A673 (cell line): ENCODE measurements at regions not wholly inside any gene's neighbourhood (a gene's known extent, or its start where the extent isn't known, plus 50 kb on each side); places are given as distances from the start of the nearest gene placed in this dataset.

Source experiments
- BruUV-seq: library from RNA; stranded (reverse); fragments of 400-500 nt; replicated peaks from 2 replicates; lab custom pipeline; 2021; lab: Mats Ljungman, UMichigan
- CTCF ChIA-PET: fragments of 300-600 bp; sonication (Branson Sonifier 250); formaldehyde crosslinking; loops from one replicate; lab custom pipeline; 2022; ENCODE audit warnings: antibody characterized with exemption; lab: Charles Lee
- POLR2A ChIA-PET: fragments of 300-600 bp; sonication (Branson Sonifier 250); formaldehyde crosslinking; loops from one replicate; lab custom pipeline; 2022; ENCODE audit warnings: antibody characterized with exemption; ENCODE audit not compliant: low non-redundant PET; lab: Charles Lee
- DNase-seq: peaks from one replicate; pipeline ENCODE4 v3.0.0-alpha.2; 2015; ENCODE audit warnings: low spot score
- H3K27ac ChIP-seq: fragments of 200-600 bp; sonication (generic); 2 replicates; pipeline ENCODE4 v1.5.1; 2016; ENCODE audit warnings: mixed run types, low read depth, mild to moderate bottlenecking, mixed read lengths, antibody characterized with exemption, low read length; ENCODE audit not compliant: poor library complexity, severe bottlenecking
- H3K27me3 ChIP-seq: fragments of 200-600 bp; sonication (generic); replicated peaks from 2 replicates; pipeline ENCODE4 v1.6.1; 2017; ENCODE audit warnings: mixed run types, low read depth, mild to moderate bottlenecking, mixed read lengths, antibody characterized with exemption, low read length; ENCODE audit not compliant: insufficient read depth, poor library complexity
- H3K36me3 ChIP-seq: fragments of 200-600 bp; sonication (generic); 2 replicates; pipeline ENCODE4 v1.6.1; 2016; ENCODE audit warnings: mixed run types, mild to moderate bottlenecking, mixed read lengths, antibody characterized with exemption, low read length; ENCODE audit not compliant: insufficient read depth, poor library complexity, severe bottlenecking
- H3K4me1 ChIP-seq: fragments of 200-600 bp; sonication (generic); 2 replicates; pipeline ENCODE4 v1.6.1; 2017; ENCODE audit warnings: mixed run types, mild to moderate bottlenecking, mixed read lengths, antibody characterized with exemption, low read length; ENCODE audit not compliant: insufficient read depth, poor library complexity, severe bottlenecking
- H3K4me3 ChIP-seq: fragments of 200-600 bp; sonication (generic); 2 replicates; pipeline ENCODE4 v1.5.1; 2016; ENCODE audit warnings: low read depth, mixed run types, mild to moderate bottlenecking, mixed read lengths, low read length; ENCODE audit not compliant: poor library complexity, severe bottlenecking
- H3K9me3 ChIP-seq: fragments of 200-600 bp; sonication (generic); 2 replicates; pipeline ENCODE4 v1.6.1; 2016; ENCODE audit warnings: mixed run types, low read depth, mild to moderate bottlenecking, mixed read lengths, antibody characterized with exemption, low read length; ENCODE audit not compliant: poor library complexity, severe bottlenecking
- CTCF ChIP-seq: fragments of 300-800, 200-600 bp; sonication (generic); conservative IDR thresholded peaks from 2 replicates; pipeline ENCODE4 v1.5.1; 2017; ENCODE audit warnings: low read depth, mild to moderate bottlenecking, antibody characterized with exemption, low read length, moderate library complexity, mixed read lengths
- EZH2 ChIP-seq: fragments of 200-600 bp; sonication (generic); IDR thresholded peaks from 2 replicates; pipeline ENCODE4 v1.6.1; 2017; ENCODE audit warnings: borderline replicate concordance, low read depth, mild to moderate bottlenecking, mixed read lengths, antibody characterized with exemption, low read length; ENCODE audit not compliant: poor library complexity, severe bottlenecking
- intact Hi-C: fragments of 100-400 bp; cut with micrococcal nuclease; formaldehyde crosslinking; loops from one replicate; pipeline ENCODE4 v1.10.0; 2022; ENCODE audit not compliant: unreplicated experiment

DNA sequence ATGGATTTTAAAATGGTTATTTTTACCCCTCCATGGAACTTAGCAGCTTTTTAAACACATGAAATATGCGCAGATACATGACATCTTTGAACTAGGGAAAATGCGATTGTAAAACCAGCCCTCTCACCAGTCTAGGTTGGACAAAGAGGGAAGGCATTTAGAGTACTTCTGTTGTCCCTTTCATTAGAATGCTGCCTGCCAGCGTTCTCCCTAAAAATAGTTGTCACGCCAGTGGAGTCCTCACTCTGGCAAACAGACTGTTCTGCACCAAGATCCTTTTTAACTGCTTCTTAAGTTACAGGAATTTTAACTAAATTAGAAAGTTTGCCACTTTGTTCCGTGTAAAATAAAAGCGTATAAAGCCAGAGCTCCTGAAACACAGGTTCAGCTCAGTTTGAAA lies 295.3 kb downstream of the VPS13C start:
- no peak overlapping the region for H3K27ac ChIP-seq
- BruUV-seq = no TSS peak
- H3K27me3 ChIP-seq = no peaks in the 10 kb centered on the region
- CTCF ChIA-PET = no interaction called here
- no peak for TF ChIP-seq EZH2
- TF ChIP-seq CTCF = no peak
- intact Hi-C loops = no loop called here
- no peaks in the 10 kb centered on the region for H3K4me1 ChIP-seq
- H3K4me3 ChIP-seq = no peak overlapping the region
- H3K9me3 ChIP-seq = no peaks in the 10 kb centered on the region
- H3K36me3 ChIP-seq = no peaks in the 10 kb centered on the region
- POLR2A ChIA-PET = no interaction called here
- no peak for DNase-seq

DNA sequence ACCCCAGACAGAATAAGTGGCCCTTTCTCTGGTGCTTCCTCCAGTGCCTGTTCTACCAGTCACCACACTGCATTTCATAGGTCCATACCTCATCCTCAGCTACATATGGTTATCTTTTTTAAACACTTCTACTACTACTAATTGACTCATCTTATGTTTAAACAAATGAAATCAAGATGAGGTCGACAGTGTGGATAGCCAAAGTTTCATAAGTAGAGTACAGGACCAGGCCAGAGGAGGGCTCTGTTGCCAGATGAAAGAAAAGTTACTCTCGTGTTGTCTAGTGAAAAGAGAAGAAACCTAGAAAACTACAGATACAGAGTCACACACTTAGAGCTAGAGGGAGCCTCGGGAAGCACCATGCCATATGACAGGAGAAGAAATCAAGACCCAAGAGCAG lies 296.1 kb downstream of the VPS13C start:
- Histone ChIP-seq H3K4me3 (no peak overlapping the region), H3K9me3 (no peaks in the 10 kb centered on the region), H3K4me1 (no peaks in the 10 kb centered on the region), H3K36me3 (no peaks in the 10 kb centered on the region), H3K27ac (no peak overlapping the region), H3K27me3 (no peaks in the 10 kb centered on the region)
- DNase-seq = no peak
- ChIA-PET CTCF (no interaction called here), POLR2A (no interaction called here)
- intact Hi-C loops = no loop called here
- TF ChIP-seq CTCF = no peak
- no peak for TF ChIP-seq EZH2
- BruUV-seq = no TSS peak

DNA sequence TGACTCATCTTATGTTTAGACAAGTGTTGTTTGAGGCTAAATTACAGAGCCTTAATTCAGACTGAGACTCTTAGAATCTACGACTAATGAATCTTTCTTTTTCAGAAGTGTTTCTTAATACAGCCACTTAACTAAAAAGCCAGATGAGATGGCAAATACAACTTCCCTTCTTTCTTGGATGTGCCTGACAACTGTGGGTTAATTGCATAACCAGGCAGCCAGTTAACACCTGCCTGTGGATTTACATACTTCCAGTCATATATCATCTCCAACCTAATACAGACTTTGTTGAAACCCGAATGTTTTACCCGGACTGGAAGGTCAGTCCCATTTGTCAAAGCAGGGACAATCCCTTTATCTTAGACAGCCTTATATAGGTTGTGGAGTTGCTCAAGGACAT lies 297.6 kb downstream of the VPS13C start:
- no TSS peak for BruUV-seq
- no peaks in the 10 kb centered on the region for H3K9me3 ChIP-seq
- H3K4me3 ChIP-seq = no peak overlapping the region
- TF ChIP-seq EZH2 (no peak), CTCF (no peak)
- H3K27ac ChIP-seq = no peak overlapping the region
- ChIA-PET POLR2A (no interaction called here), CTCF (no interaction called here)
- no peaks in the 10 kb centered on the region for H3K36me3 ChIP-seq
- no peaks in the 10 kb centered on the region for H3K27me3 ChIP-seq
- intact Hi-C loops = no loop called here
- H3K4me1 ChIP-seq = no peaks in the 10 kb centered on the region
- DNase-seq = no peak
